GM12891 (cell line): ENCODE measurements at regions not wholly inside any gene's neighbourhood (a gene's known extent, or its start where the extent isn't known, plus 50 kb on each side); places are given as distances from the start of the nearest gene placed in this dataset.
"Not testable (repeated sequence)": the region's sequence is repeated elsewhere in the genome, so short reads cannot be mapped to it uniquely, and the experiment has no call there.

ENCODE experiments used
- DNase-seq: peaks from one replicate; pipeline ENCODE4 v3.0.0; 2011; ENCODE audit warnings: low spot score; ENCODE audit not compliant: insufficient read length
- FAIRE-seq: peaks from 2 replicates; lab custom pipeline; 2011; peaks lifted over from hg19 to GRCh38; lab: Jason Lieb, UNC
- PAX5 ChIP-seq: IDR thresholded peaks from 2 replicates; pipeline ENCODE4 v1.6.1; 2011; ENCODE audit warnings: low read length, moderate library complexity, mild to moderate bottlenecking; ENCODE audit not compliant: insufficient read depth, severe bottlenecking
- POLR2A ChIP-seq: IDR thresholded peaks from 2 replicates; pipeline ENCODE4 v1.6.1; 2011; ENCODE audit warnings: low read depth, low read length, control low read depth
- POLR2AphosphoS5 ChIP-seq: IDR thresholded peaks from 2 replicates; pipeline ENCODE4 v1.6.1; 2011; ENCODE audit warnings: low read depth, low read length, control low read depth
- POU2F2 ChIP-seq: IDR thresholded peaks from 2 replicates; pipeline ENCODE4 v1.6.1; 2011; ENCODE audit warnings: low read depth, mild to moderate bottlenecking, control low read depth, low read length, moderate library complexity
- SPI1 ChIP-seq: IDR thresholded peaks from 2 replicates; pipeline ENCODE4 v1.6.1; 2011; ENCODE audit warnings: low read depth, low read length, control low read depth
- TAF1 ChIP-seq: IDR thresholded peaks from 2 replicates; pipeline ENCODE4 v1.6.1; 2011; ENCODE audit warnings: low read depth, low read length, control low read depth

- no peak for FAIRE-seq
- no peak for DNase-seq
- TF ChIP-seq POU2F2 (no peak), SPI1 (no peak), PAX5 (no peak), POLR2AphosphoS5 (no peak)
Observed at GRCh38 chr18:67455890-67456501, 60.5 kb downstream of the DSEL start.

GRCh38 chr18:67453901-67454300 lies 62.6 kb downstream of the DSEL start:
- TF ChIP-seq TAF1: no peak
- TF ChIP-seq POLR2AphosphoS5: no peak
- TF ChIP-seq PAX5: no peak
- TF ChIP-seq POU2F2: no peak
- no peak for TF ChIP-seq SPI1
- FAIRE-seq (no peak), DNase-seq (no peak)

- no peak for FAIRE-seq
- no peak for DNase-seq
- TF ChIP-seq POLR2AphosphoS5 (no peak), POLR2A (no peak), TAF1 (no peak), SPI1 (no peak), PAX5 (no peak), POU2F2 (no peak)
Observed at GRCh38 chr18:67451960-67452359, 64.6 kb downstream of the DSEL start.

- not testable (repeated sequence) for DNase-seq, FAIRE-seq
Observed at GRCh38 chr18:67451101-67451500, 65.4 kb downstream of the DSEL start.

GRCh38 chr18:67433971-67434370 lies 82.5 kb downstream of the DSEL start:
- no peak for TF ChIP-seq SPI1
- no peak for TF ChIP-seq POLR2A
- TF ChIP-seq POU2F2: no peak
- no peak for TF ChIP-seq PAX5
- no peak for TF ChIP-seq POLR2AphosphoS5
- TF ChIP-seq TAF1: no peak
- FAIRE-seq (no peak), DNase-seq (no peak)

- FAIRE-seq (no peak), DNase-seq (no peak)
- TF ChIP-seq PAX5 (no peak), POU2F2 (no peak), SPI1 (no peak), TAF1 (no peak), POLR2AphosphoS5 (no peak), POLR2A (no peak)
Observed at GRCh38 chr18:67432806-67433205, 83.7 kb downstream of the DSEL start.

GRCh38 chr18:67428805-67429204 lies 87.7 kb downstream of the DSEL start:
- DNase-seq: no peak
- TF ChIP-seq TAF1: no peak
- TF ChIP-seq POU2F2: no peak
- TF ChIP-seq POLR2AphosphoS5: no peak
- no peak for TF ChIP-seq POLR2A
- no peak for TF ChIP-seq SPI1
- TF ChIP-seq PAX5: no peak
- no peak for FAIRE-seq

GRCh38 chr18:67428158-67428557 lies 88.4 kb downstream of the DSEL start:
- TF ChIP-seq PAX5: no peak
- TF ChIP-seq POLR2AphosphoS5: no peak
- no peak for TF ChIP-seq POLR2A
- TF ChIP-seq POU2F2: no peak
- no peak for TF ChIP-seq SPI1
- TF ChIP-seq TAF1: no peak
- DNase-seq (no peak), FAIRE-seq (no peak)

- TF ChIP-seq POLR2A (no peak), SPI1 (no peak), TAF1 (no peak), POLR2AphosphoS5 (no peak), PAX5 (no peak), POU2F2 (no peak)
- DNase-seq (no peak), FAIRE-seq (no peak)
Observed at GRCh38 chr18:67426486-67426885, 90.0 kb downstream of the DSEL start.

GRCh38 chr18:67425672-67426071 lies 90.8 kb downstream of the DSEL start:
- no peak for DNase-seq
- TF ChIP-seq PAX5: no peak
- no peak for TF ChIP-seq POLR2A
- no peak for TF ChIP-seq TAF1
- no peak for TF ChIP-seq SPI1
- TF ChIP-seq POU2F2: no peak
- TF ChIP-seq POLR2AphosphoS5: no peak
- FAIRE-seq: no peak
